Gastroesophageal sphincter (tissue), 4 donors: ENCODE measurements at regions not wholly inside any gene's neighbourhood (a gene's known extent, or its start where the extent isn't known, plus 50 kb on each side); places are given as distances from the start of the nearest gene placed in this dataset.

Experiments used
- ATAC-seq: fragments of 150-250 bp; one replicate; pipeline ENCODE4 v1.9.1; 2016; ENCODE audit warnings: mild to moderate bottlenecking, moderate library complexity
- H3K27ac ChIP-seq, 4 donors: fragments of 200-600 bp; sonication (generic) in 3 of 4; 1 replicate in 3 of 4; 2 replicates in 1 of 4; pipeline ENCODE4 v1.5.1; 2016 to 2019
- H3K27me3 ChIP-seq: fragments of 200-600 bp; sonication (generic); one replicate; pipeline ENCODE4 v1.5.1; 2019
- H3K36me3 ChIP-seq, 2 donors: fragments of 200-600 bp; sonication (generic); one replicate each; pipeline ENCODE4 v1.5.1; 2019; ENCODE audit warnings: control low read depth in 1 of 2
- H3K4me1 ChIP-seq, 3 donors: fragments of 200-600 bp; sonication (generic); 1 replicate in 2 of 3; 2 replicates in 1 of 3; pipeline ENCODE4 v1.5.1; 2016 to 2019; ENCODE audit warnings: control low read depth in 2 of 3
- H3K4me3 ChIP-seq, 2 donors: fragments of 200-600 bp; sonication (generic); one replicate each; pipeline ENCODE4 v1.5.1; 2019; ENCODE audit warnings: mild to moderate bottlenecking in 1 of 2, moderate library complexity in 1 of 2
- H3K9me3 ChIP-seq, 3 donors: fragments of 200-600 bp; sonication (generic); one replicate each; pipeline ENCODE4 v1.5.1; 2017 to 2019; ENCODE audit warnings: control low read depth in 2 of 3
- EP300 ChIP-seq: sonication (generic); formaldehyde crosslinking; IDR thresholded peaks from one replicate; pipeline ENCODE4 v1.6.1; 2017; ENCODE audit warnings: antibody characterized with exemption, mild to moderate bottlenecking
- POLR2A ChIP-seq, 2 donors: fragments of 450-650 bp; IDR thresholded peaks; one replicate each; pipeline ENCODE4 v1.6.1; 2017; ENCODE audit warnings: antibody characterized with exemption in 2 of 2, mild to moderate bottlenecking in 2 of 2, moderate library complexity in 1 of 2
- POLR2AphosphoS5 ChIP-seq: sonication (generic); formaldehyde crosslinking; IDR thresholded peaks from one replicate; pipeline ENCODE4 v1.6.1; 2017; ENCODE audit warnings: antibody characterized with exemption
- WGBS, 2 donors: methylation state at CpG; one replicate each; pipeline ENCODE4 v1.1.5; 2018; ENCODE audit warnings: low coverage in 1 of 2; 5-methylcytosine and 5-hydroxymethylcytosine counted together
- TF ChIP-seq, protein P1 (sequence below), 4 experiments: fragments of 200-600 bp in 2 of 4; fragments of 450-650 bp in 2 of 4; sonication (generic) in 1 of 4; IDR thresholded peaks; one replicate each; pipeline ENCODE4 v1.5.1; 2017 to 2019; ENCODE audit warnings: antibody characterized with exemption in 4 of 4, mild to moderate bottlenecking in 2 of 4, moderate library complexity in 2 of 4

DNA sequence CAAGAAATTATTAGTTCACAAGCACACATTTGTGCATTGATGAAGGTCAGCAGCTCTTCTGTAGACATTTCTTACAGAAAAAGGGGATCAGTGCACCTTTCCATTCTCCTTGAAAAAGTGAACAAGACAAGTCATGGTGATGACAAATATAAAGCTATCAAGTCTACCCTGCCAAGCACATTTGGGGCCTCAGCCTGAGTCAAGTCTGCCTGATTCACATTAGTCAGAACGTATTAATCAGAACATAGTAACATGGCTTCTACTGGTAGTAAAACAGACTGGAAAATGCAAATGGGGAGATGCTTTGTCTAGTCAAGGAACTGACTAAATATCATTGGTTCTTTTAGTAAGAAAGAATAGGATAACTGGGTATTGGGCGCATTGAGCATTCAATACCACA is 2305.1 kb downstream of the PCDH7 start:
- TF ChIP-seq POLR2AphosphoS5, result no peak
- TF ChIP-seq, protein P1, sequence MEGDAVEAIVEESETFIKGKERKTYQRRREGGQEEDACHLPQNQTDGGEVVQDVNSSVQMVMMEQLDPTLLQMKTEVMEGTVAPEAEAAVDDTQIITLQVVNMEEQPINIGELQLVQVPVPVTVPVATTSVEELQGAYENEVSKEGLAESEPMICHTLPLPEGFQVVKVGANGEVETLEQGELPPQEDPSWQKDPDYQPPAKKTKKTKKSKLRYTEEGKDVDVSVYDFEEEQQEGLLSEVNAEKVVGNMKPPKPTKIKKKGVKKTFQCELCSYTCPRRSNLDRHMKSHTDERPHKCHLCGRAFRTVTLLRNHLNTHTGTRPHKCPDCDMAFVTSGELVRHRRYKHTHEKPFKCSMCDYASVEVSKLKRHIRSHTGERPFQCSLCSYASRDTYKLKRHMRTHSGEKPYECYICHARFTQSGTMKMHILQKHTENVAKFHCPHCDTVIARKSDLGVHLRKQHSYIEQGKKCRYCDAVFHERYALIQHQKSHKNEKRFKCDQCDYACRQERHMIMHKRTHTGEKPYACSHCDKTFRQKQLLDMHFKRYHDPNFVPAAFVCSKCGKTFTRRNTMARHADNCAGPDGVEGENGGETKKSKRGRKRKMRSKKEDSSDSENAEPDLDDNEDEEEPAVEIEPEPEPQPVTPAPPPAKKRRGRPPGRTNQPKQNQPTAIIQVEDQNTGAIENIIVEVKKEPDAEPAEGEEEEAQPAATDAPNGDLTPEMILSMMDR (IDR thresholded peaks at IDR 0.05), result no peak
- TF ChIP-seq POLR2A (IDR thresholded peaks at IDR 0.05), result no peak
- TF ChIP-seq EP300, result no peak
- Histone ChIP-seq H3K4me1 (no peaks in the 10 kb centered on the region), H3K27me3 (no peaks in the 10 kb centered on the region), H3K27ac (no peak overlapping the region), H3K36me3 (no peaks in the 10 kb centered on the region), H3K9me3 (no peaks in the 10 kb centered on the region), H3K4me3 (no peak overlapping the region)
- 75 to 95% methylated on average over 2 of the region's 2 CpGs for WGBS, 2 donors
- no peak for ATAC-seq

DNA sequence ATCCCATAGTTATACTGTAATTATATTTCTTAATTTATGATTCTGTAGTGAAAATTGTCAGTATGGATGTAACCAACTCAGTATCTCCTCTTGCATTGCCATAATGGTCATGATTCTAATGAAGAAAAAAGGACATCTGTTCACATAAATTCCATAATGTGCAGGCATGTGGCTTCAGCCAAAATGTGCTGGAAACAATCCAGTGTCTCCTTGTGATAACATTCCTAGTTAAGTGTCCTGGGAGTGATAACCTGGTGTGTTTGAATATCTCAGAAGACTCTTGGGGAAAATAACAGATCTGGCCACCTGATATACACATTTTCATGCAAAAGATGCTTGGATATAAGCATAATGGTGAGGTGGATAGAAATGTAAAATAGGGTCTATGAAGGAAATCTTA is 2309.8 kb downstream of the PCDH7 start:
- no peak for ATAC-seq
- Histone ChIP-seq H3K9me3 (no peaks in the 10 kb centered on the region), H3K36me3 (no peaks in the 10 kb centered on the region), H3K4me1 (no peaks in the 10 kb centered on the region), H3K27me3 (no peaks in the 10 kb centered on the region), H3K27ac (no peak overlapping the region), H3K4me3 (no peak overlapping the region)
- TF ChIP-seq POLR2AphosphoS5, result no peak
- no peak for TF ChIP-seq POLR2A (IDR thresholded peaks at IDR 0.05)
- TF ChIP-seq, protein P1 (IDR thresholded peaks at IDR 0.05), result no peak
- TF ChIP-seq EP300, result no peak

DNA sequence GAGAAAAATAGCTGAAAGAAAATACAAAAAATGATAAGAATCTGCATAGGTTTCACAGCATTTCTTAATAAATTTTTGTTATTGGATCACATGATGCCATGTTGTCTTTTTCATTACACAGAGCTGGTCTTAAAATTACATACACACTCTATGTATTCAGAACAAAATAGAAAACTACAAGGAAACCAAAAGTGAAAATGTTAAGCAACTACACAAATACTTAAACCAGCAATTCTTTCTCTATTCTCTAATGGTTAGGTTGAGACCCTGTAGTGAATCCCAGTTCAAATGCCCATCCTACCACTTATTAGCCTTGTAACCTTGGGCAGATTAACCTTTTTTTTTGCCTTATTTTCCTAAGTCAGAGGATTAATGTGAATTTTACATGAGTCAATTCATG is 2311.2 kb downstream of the PCDH7 start:
- no peaks in the 10 kb centered on the region for H3K27me3 ChIP-seq
- TF ChIP-seq POLR2AphosphoS5, result no peak
- no peak for TF ChIP-seq POLR2A (IDR thresholded peaks at IDR 0.05)
- TF ChIP-seq, protein P1 (IDR thresholded peaks at IDR 0.05), result no peak
- no peak for TF ChIP-seq EP300
- H3K9me3 ChIP-seq, result no peaks in the 10 kb centered on the region
- H3K4me3 ChIP-seq, result no peak overlapping the region
- no peak for ATAC-seq
- no peak overlapping the region for H3K27ac ChIP-seq
- no peaks in the 10 kb centered on the region for H3K4me1 ChIP-seq
- H3K36me3 ChIP-seq, result no peaks in the 10 kb centered on the region

DNA sequence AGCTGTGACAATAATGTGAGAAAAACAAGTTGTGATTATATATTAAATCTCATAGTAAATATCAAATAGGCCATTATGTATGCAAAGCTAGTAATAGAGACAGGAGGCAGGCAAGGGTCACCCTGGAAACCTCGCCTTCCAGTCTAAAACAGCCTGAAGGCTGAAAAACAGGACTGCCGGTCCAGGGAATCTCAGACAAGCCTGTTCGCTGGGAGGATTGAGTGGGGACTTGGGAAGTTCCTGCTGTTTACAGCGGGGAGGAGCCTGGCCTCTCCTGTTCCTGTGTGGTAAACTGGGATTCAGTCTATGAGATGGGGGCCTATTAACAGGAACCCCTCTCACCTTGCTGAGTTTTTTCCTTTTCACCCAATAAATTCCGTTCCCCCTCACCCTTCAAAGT is 2317.3 kb downstream of the PCDH7 start:
- no peak overlapping the region for H3K4me3 ChIP-seq
- TF ChIP-seq EP300 (no peak), POLR2A (IDR thresholded peaks at IDR 0.05) (no peak), POLR2AphosphoS5 (no peak)
- TF ChIP-seq, protein P1 (IDR thresholded peaks at IDR 0.05), result no peak
- no peak for ATAC-seq
- H3K27ac ChIP-seq, result no peak overlapping the region
- no peaks in the 10 kb centered on the region for H3K27me3 ChIP-seq
- no peaks in the 10 kb centered on the region for H3K4me1 ChIP-seq
- WGBS, 2 donors, result 60 to 84% methylated on average over 3 to 5 of the region's 5 CpGs
- H3K36me3 ChIP-seq, result no peaks in the 10 kb centered on the region
- no peaks in the 10 kb centered on the region for H3K9me3 ChIP-seq

DNA sequence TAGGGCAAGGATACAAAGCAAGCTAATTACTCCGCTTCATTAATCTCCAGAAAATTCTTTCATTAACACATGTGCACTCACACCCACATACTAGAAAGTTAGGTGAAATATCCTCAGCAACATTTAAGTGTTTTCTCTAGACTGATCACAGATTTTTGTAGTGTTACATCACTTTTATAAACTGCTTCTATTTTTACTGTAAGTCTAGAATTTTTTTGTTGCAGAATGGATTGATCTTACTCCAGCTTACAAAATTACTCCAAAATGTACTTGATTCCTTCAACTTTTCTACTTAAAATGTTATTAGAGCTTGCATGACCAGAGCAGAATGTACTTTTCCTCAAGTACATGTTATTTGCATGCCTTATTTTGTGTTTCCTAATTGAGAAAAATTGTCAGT is 2325.2 kb downstream of the PCDH7 start:
- TF ChIP-seq, protein P1 (IDR thresholded peaks at IDR 0.05), result no peak
- TF ChIP-seq EP300, result no peak
- no peak for TF ChIP-seq POLR2A (IDR thresholded peaks at IDR 0.05)
- TF ChIP-seq POLR2AphosphoS5, result no peak
- no peak for ATAC-seq
- Histone ChIP-seq H3K27me3 (no peaks in the 10 kb centered on the region), H3K27ac (no peak overlapping the region), H3K4me3 (no peak overlapping the region), H3K36me3 (no peaks in the 10 kb centered on the region), H3K4me1 (no peaks in the 10 kb centered on the region), H3K9me3 (no peaks in the 10 kb centered on the region)
- 67 to 91% methylated on average over 1 of the region's 1 CpG for WGBS, 2 donors
